ENCODE measurements at regions not wholly inside any gene's neighbourhood (a gene's known extent, or its start where the extent isn't known, plus 50 kb on each side); places are given as distances from the start of the nearest gene placed in this dataset.

GRCh38 chr18:40911041-40911440, 1044.0 kb upstream of the PIK3C3 start:
- Mint-ChIP-seq H3K4me3 (no peak overlapping the region), H3K9me3 (peaks cover 7 to 10% of the 10 kb centered on the region in 2 donors), H3K27ac (no peak overlapping the region), H3K4me1 (ENCODE audit: low read depth in 2 of 2) (no peaks in the 10 kb centered on the region), H3K36me3 (ENCODE audit: insufficient read depth) (no peaks in the 10 kb centered on the region), H3K27me3 (no peaks in the 10 kb centered on the region)
- ATAC-seq (replicated peaks) (no peak), DNase-seq (no peak)

- Mint-ChIP-seq H3K36me3 (ENCODE audit: insufficient read depth) (no peaks in the 10 kb centered on the region), H3K4me1 (ENCODE audit: low read depth in 2 of 2) (no peaks in the 10 kb centered on the region), H3K27ac (no peak overlapping the region), H3K27me3 (no peaks in the 10 kb centered on the region), H3K4me3 (no peak overlapping the region), H3K9me3 (peaks cover 6 to 7% of the 10 kb centered on the region in 2 donors)
- DNase-seq (no peak), ATAC-seq (replicated peaks) (no peak)
These were observed 1047.2 kb upstream of the PIK3C3 start for GRCh38 chr18:40907842-40908241.

GRCh38 chr18:40904295-40904694, 1050.7 kb upstream of the PIK3C3 start:
- Mint-ChIP-seq H3K27ac (no peak overlapping the region), H3K36me3 (ENCODE audit: insufficient read depth) (peaks cover 4% of the 10 kb centered on the region), H3K9me3 (peaks cover 0 to 5% of the 10 kb centered on the region in 2 donors)

GRCh38 chr18:40902436-40902835, 1052.6 kb upstream of the PIK3C3 start:
- H3K9me3 Mint-ChIP-seq, result peaks cover 4 to 8% of the 10 kb centered on the region in 2 donors
- H3K27ac Mint-ChIP-seq, result peak overlapping the region in 1 of 2 donors; percentile 11
- H3K4me3 Mint-ChIP-seq, result no peak overlapping the region
- no peaks in the 10 kb centered on the region for H3K4me1 Mint-ChIP-seq (ENCODE audit: low read depth in 2 of 2)
- ATAC-seq (replicated peaks) (no peak), DNase-seq (no peak)
- H3K36me3 Mint-ChIP-seq (ENCODE audit: insufficient read depth), result peaks cover 4% of the 10 kb centered on the region
- no peaks in the 10 kb centered on the region for H3K27me3 Mint-ChIP-seq

More at GRCh38 chr18:40904295-40904694, 1050.7 kb upstream of the PIK3C3 start:
- H3K4me1 Mint-ChIP-seq (ENCODE audit: low read depth in 2 of 2), result no peaks in the 10 kb centered on the region
- no peak for DNase-seq
- H3K4me3 Mint-ChIP-seq, result no peak overlapping the region
- H3K27me3 Mint-ChIP-seq, result no peaks in the 10 kb centered on the region
- no peak for ATAC-seq (replicated peaks)

GRCh38 chr18:40897884-40898283, 1057.2 kb upstream of the PIK3C3 start:
- Mint-ChIP-seq H3K27ac (no peak overlapping the region), H3K27me3 (no peaks in the 10 kb centered on the region), H3K36me3 (ENCODE audit: insufficient read depth) (peaks cover 4% of the 10 kb centered on the region), H3K4me3 (no peak overlapping the region), H3K4me1 (ENCODE audit: low read depth in 2 of 2) (no peaks in the 10 kb centered on the region), H3K9me3 (peaks cover 8 to 12% of the 10 kb centered on the region in 2 donors)
- no peak for ATAC-seq (replicated peaks)
- no peak for DNase-seq

- peaks cover 8 to 12% of the 10 kb centered on the region in 2 donors for H3K9me3 Mint-ChIP-seq
- no peaks in the 10 kb centered on the region for H3K27me3 Mint-ChIP-seq
- H3K36me3 Mint-ChIP-seq (ENCODE audit: insufficient read depth), result no peaks in the 10 kb centered on the region
- H3K4me3 Mint-ChIP-seq, result no peak overlapping the region
- DNase-seq (no peak), ATAC-seq (replicated peaks) (no peak)
- no peaks in the 10 kb centered on the region for H3K4me1 Mint-ChIP-seq (ENCODE audit: low read depth in 2 of 2)
- H3K27ac Mint-ChIP-seq, result no peak overlapping the region
These were observed 1071.8 kb upstream of the PIK3C3 start for GRCh38 chr18:40883271-40883670.

GRCh38 chr18:40882468-40882867, 1072.6 kb upstream of the PIK3C3 start:
- Mint-ChIP-seq H3K9me3 (peaks cover 8 to 13% of the 10 kb centered on the region in 2 donors), H3K4me1 (ENCODE audit: low read depth in 2 of 2) (no peaks in the 10 kb centered on the region), H3K27ac (no peak overlapping the region), H3K27me3 (no peaks in the 10 kb centered on the region), H3K4me3 (no peak overlapping the region), H3K36me3 (ENCODE audit: insufficient read depth) (no peaks in the 10 kb centered on the region)
- DNase-seq, result no peak
- ATAC-seq (replicated peaks), result no peak

- Mint-ChIP-seq H3K27ac (no peak overlapping the region), H3K36me3 (ENCODE audit: insufficient read depth) (no peaks in the 10 kb centered on the region), H3K4me1 (ENCODE audit: low read depth in 2 of 2) (no peaks in the 10 kb centered on the region), H3K27me3 (no peaks in the 10 kb centered on the region), H3K9me3 (peaks cover 8 to 14% of the 10 kb centered on the region in 2 donors), H3K4me3 (no peak overlapping the region)
- no peak for DNase-seq
- ATAC-seq (replicated peaks), result no peak
These were observed 1076.7 kb upstream of the PIK3C3 start for GRCh38 chr18:40878371-40878770.

- Mint-ChIP-seq H3K27me3 (no peaks in the 10 kb centered on the region), H3K36me3 (ENCODE audit: insufficient read depth) (no peaks in the 10 kb centered on the region), H3K4me1 (ENCODE audit: low read depth in 2 of 2) (no peaks in the 10 kb centered on the region), H3K9me3 (peaks cover 2 to 11% of the 10 kb centered on the region in 2 donors), H3K4me3 (no peak overlapping the region), H3K27ac (no peak overlapping the region)
- ATAC-seq (replicated peaks) (no peak), DNase-seq (no peak)
These were observed 1077.9 kb upstream of the PIK3C3 start for GRCh38 chr18:40877096-40877495.

GRCh38 chr18:40875101-40875615, 1079.9 kb upstream of the PIK3C3 start:
- no peaks in the 10 kb centered on the region for H3K36me3 Mint-ChIP-seq (ENCODE audit: insufficient read depth)
- H3K4me1 Mint-ChIP-seq (ENCODE audit: low read depth in 2 of 2), result no peaks in the 10 kb centered on the region
- H3K9me3 Mint-ChIP-seq, result peaks cover 8 to 13% of the 10 kb centered on the region in 2 donors
- no peaks in the 10 kb centered on the region for H3K27me3 Mint-ChIP-seq
- DNase-seq (no peak), ATAC-seq (replicated peaks) (no peak)
- no peak overlapping the region for H3K4me3 Mint-ChIP-seq
- no peak overlapping the region for H3K27ac Mint-ChIP-seq

- H3K4me3 Mint-ChIP-seq, result no peak overlapping the region
- no peaks in the 10 kb centered on the region for H3K36me3 Mint-ChIP-seq (ENCODE audit: insufficient read depth)
- ATAC-seq (replicated peaks), result no peak
- H3K27ac Mint-ChIP-seq, result no peak overlapping the region
- no peaks in the 10 kb centered on the region for H3K27me3 Mint-ChIP-seq
- no peak for DNase-seq
- H3K4me1 Mint-ChIP-seq (ENCODE audit: low read depth in 2 of 2), result no peaks in the 10 kb centered on the region
- H3K9me3 Mint-ChIP-seq, result peaks cover 8 to 11% of the 10 kb centered on the region in 2 donors
These were observed 1080.8 kb upstream of the PIK3C3 start for GRCh38 chr18:40874233-40874632.

GRCh38 chr18:40868110-40868858, 1086.8 kb upstream of the PIK3C3 start:
- Mint-ChIP-seq H3K9me3 (peaks cover 9 to 18% of the 10 kb centered on the region in 2 donors), H3K4me1 (ENCODE audit: low read depth in 2 of 2) (no peaks in the 10 kb centered on the region), H3K27me3 (no peaks in the 10 kb centered on the region), H3K36me3 (ENCODE audit: insufficient read depth) (no peaks in the 10 kb centered on the region), H3K27ac (no peak overlapping the region), H3K4me3 (no peak overlapping the region)
- DNase-seq (no peak), ATAC-seq (replicated peaks) (no peak)

GRCh38 chr18:40867459-40867858, 1087.6 kb upstream of the PIK3C3 start:
- no peak for DNase-seq
- H3K9me3 Mint-ChIP-seq, result peaks cover 9 to 20% of the 10 kb centered on the region in 2 donors
- H3K36me3 Mint-ChIP-seq (ENCODE audit: insufficient read depth), result no peaks in the 10 kb centered on the region
- no peaks in the 10 kb centered on the region for H3K27me3 Mint-ChIP-seq
- no peaks in the 10 kb centered on the region for H3K4me1 Mint-ChIP-seq (ENCODE audit: low read depth in 2 of 2)
- ATAC-seq (replicated peaks), result no peak
- no peak overlapping the region for H3K4me3 Mint-ChIP-seq
- H3K27ac Mint-ChIP-seq, result no peak overlapping the region

GRCh38 chr18:40866968-40867367, 1088.1 kb upstream of the PIK3C3 start:
- Mint-ChIP-seq H3K36me3 (ENCODE audit: insufficient read depth) (no peaks in the 10 kb centered on the region), H3K27ac (no peak overlapping the region), H3K4me3 (no peak overlapping the region), H3K4me1 (ENCODE audit: low read depth in 2 of 2) (no peaks in the 10 kb centered on the region), H3K27me3 (no peaks in the 10 kb centered on the region), H3K9me3 (peaks cover 9 to 23% of the 10 kb centered on the region in 2 donors)
- DNase-seq, result no peak
- ATAC-seq (replicated peaks), result no peak
